HG02840 (cell line): ENCODE measurements at regions not wholly inside any gene's neighbourhood (a gene's known extent, or its start where the extent isn't known, plus 50 kb on each side); places are given as distances from the start of the nearest gene placed in this dataset.

ENCODE experiments used
- ATAC-seq: cut with Tn5 transposase; IDR thresholded peaks from one replicate; pipeline ENCODE4 v1.9.1; 2021; ENCODE audit warnings: mild to moderate bottlenecking, moderate library complexity, moderate number of reproducible peaks; ENCODE audit not compliant: unreplicated experiment, low FRiP score

DNA sequence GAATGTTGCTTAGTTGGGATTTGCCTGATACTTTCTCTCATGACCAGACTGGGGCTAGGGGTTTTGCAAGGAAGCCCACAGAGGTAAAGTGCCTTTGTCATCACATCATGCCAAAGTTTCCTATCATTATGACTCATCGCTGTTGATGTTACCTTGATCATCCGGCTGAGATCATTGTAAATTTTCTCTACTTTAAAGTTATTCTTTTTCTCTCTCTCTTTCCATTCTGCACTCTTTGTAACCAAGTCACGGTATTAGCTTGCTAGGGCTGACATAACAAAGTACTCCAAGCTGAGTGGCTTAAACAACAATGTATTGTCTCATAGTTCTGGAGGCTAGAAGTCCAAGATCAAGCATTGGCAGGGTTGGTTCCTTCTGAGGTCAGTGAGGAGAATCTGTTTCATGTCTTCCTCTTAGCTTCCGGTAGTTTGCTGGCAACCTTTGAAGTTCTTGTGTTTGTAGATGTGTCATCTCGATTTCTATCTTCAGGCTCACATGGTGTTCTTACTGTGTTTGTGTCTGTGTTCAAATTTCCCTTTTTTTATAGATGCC, 113.0 kb downstream of the DTHD1 start:
- ATAC-seq = no peak

DNA sequence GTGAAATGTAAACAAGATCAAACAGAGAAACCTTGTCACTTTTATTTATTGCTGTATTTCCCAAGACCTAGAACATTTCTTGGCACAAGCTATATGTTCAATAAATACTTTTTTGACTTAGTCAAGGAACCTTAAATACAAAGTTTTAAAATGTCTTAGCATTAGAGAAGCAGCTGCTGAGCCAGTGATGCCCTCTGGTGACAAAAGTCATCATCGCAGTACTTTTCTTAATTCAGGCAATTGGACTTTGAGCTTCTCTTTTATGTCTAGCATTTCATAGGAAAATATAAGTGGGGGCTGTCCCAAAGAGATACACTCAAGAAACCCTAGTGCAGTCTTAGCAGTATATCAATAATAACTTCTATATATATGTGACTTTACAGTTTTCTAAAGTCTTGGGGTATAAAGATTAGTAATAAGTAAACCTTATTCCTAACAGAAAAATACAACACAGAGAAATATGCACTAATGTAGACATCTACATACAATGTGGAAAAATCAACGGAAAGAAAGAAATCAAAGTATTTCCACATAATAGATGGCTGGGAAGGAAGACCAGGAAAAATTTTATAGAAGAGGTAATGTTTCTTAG, 118.4 kb downstream of the DTHD1 start:
- peak; percentile 61 for ATAC-seq

DNA sequence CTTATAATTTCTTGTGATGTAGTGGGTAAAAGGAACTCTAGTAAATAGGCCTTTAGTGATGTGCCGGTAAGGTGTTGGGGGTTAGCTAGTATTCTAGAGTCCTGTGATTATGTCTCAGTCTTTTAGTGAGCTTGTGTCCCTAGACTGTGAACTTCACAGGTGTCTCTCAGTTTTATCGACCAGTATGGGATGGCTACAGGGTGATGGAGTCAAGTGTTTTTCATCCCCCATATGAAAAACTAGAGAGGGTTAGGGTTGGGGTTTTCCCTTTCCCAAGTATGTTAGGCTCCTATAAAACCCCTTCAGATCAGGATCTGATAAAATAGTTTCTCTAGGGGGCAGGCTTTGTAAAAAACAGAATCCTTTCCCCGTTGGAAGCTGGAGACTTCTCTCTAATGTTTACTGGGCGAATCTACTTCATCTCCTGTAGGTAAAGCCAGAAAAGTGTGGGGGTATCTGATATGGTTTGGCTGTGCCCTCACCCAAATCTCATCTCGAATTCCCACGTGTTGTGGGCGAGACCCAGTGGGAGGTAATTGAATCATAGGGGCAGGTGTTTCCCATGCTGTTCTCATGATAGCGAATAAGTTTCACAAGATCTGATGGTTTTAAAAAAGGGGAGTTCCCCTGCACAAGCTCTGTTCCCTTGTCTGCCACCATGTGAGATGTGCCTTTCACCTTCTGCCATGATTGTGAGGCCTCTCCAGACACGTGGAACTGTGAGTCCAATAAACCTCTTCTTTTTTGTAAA, 120.8 kb downstream of the DTHD1 start:
- ATAC-seq = no peak

DNA sequence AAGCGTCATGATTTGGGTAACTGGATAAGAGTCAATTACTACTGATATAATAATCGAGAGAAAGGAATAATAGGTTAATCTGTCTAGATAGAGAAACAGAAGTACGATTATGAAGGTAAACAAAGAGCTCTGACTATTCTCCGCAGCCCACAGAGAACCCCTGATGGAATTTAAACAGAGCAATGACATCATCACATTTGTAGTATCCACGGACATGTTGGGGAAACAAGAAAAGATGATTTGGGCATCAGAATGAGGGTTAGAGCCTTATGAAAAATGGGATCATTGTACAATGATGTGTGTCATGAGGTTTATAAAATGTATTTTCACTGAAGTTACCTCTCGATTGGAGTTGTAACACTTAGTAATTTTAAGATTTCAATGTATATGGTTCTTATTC, 129.9 kb downstream of the DTHD1 start:
- no peak for ATAC-seq

DNA sequence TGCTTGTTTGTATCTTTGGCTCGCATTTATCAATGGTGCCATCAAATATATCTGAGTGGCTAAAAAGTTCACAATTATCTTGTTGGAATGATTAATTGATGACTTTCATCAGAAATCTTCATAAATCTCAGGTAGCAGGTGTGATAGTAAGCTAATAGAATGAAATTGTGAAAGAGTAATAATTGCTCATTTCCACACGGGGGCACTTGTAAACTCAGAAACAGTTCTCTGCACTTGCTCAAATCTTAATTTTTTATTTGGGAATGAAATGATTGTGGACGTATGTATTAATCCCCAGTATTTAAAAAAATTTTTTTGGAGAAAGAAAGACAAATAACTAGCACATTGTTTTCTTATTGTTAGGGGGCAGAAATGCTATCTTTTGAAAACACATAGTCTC, 132.8 kb downstream of the DTHD1 start:
- ATAC-seq = no peak

DNA sequence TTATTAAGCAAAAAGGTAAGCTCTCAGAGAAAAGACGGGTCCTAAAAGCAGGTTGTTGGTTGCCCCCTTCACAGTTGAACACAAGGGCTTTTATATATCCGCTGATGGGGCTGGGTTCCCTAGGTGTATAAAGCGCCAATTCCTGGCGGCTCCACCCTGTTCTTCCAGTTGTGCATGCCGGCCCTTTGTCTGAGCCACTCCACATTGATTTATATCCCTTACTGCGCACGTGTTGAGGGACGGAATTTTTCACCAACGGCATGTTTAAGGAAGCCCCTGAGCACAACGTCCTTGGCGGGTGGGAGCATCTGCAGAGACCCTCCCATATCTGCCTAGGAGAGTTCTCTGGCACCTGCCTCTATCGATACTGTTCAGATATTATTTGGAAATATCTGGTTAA, 135.7 kb downstream of the DTHD1 start:
- ATAC-seq = no peak

DNA sequence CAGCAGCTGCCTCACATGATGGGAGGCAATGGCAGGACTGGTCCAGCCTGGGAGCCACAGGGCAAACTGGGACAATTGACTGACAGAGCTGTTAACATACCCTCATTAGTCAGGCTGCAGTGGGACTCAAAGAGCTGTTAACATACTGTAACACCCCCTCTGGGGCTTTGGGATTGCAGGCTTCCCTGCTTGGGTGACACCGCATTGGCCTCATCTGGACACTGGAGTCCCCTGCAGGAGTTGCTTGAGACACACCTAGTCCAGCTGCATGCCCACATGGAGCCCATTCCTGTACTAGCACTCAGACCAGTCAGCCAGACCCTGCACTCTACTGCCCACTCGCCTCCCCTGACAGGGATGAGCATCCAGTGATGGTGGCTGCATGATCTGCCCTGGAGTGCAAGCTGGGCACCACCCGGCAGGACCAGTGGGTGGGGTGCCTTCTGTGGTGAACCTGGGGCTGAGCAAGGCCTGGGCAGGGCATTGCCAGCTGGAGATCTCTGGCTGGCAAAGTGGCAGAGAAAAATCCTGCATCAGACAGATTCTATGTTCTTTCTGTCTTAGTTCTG, 138.8 kb downstream of the DTHD1 start:
- no peak for ATAC-seq

DNA sequence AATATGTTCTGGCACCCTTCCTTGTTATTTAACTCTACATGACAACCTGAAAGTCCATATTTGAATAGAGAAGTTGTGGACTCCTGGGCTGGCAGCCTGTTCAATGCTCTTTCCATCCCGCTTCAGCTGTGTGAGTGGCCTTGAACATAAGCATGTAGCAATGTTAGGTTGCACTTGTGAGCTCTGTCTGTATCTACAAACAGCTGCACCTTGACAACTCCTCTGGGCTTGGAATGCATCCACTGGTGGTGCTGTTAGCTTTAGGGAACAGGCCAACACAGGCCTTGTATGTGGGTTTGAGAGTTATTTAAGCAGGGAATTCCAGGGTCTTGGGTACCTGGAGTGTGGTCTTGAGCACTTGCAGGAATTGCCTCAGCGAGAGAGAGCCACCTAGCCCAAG, 141.2 kb downstream of the DTHD1 start:
- ATAC-seq = no peak

DNA sequence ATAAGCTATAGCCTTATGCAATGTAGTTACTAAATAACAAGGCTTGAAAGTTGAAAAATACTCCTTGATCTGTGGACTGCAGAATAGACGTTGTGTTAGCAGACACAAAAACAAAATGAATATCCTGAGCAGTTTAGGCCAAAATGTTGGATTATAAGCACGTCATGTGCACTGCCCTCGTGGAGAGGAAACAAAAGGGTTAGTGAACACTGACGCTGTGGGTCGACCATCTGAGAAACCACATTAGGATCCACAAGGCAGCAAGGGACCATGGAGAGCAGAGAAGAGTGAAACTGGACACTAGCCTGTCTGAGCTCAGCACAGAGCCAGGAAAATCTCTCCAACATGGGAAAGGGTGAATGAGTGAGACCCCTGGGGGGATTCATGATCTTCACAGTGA, 145.3 kb downstream of the DTHD1 start:
- no peak for ATAC-seq

DNA sequence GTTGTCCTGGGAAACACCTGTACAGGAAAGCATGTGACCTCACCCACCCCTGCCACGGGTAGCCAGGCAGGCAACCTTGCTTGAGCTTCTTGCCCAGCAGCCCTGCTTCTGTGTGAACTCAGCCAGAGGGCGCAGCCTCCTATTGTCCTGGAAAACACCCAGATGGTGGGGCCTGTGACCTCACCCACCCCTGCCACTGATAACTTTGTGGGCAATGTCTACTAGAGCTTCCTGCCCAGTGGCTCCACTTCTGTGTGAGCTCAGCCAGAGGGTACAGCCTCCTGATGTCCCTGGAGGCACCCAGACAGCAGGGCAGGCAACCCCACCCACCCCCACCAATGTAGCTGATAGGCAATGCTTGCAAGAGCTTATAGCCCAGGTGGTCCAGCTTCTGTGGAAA, 146.3 kb downstream of the DTHD1 start:
- no peak for ATAC-seq

DNA sequence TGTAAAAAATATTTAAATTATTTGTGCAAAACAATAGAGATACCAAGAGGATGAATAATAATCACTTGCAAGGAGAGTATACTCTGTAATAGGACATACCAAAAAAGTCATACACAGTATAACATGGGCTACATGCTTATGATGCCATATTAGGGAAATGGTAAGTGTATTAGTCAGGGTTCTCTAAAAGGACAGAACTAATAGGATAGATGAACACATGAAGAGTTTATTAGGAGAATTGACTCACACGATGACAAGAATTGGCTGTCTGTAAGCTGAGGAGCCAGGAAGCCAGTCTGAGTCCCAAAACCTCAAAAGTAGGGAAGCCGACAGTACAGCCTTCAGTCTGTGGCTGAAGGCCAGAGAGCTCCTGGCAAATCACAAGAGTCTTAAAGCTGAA, 151.2 kb downstream of the DTHD1 start:
- ATAC-seq = no peak

DNA sequence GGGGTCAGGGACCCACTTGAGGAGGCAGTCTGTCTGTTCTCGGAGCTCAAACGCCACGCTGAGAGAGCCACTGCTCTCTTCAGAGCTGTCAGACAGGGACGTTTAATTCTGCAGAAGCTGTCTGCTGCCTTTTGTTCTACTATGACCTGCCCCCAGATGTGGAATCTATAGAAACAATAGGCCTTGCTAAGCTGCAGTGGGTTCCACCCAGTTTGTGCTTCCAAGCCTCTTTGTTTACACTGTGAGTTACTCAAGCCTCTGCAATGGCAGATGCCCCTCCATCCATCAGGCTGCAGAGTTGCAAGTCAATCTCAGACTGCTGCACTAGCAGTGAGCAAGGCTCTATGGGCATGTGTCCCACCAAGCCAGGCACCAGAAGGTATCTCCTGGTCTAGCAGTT, 158.1 kb downstream of the DTHD1 start:
- ATAC-seq = no peak

DNA sequence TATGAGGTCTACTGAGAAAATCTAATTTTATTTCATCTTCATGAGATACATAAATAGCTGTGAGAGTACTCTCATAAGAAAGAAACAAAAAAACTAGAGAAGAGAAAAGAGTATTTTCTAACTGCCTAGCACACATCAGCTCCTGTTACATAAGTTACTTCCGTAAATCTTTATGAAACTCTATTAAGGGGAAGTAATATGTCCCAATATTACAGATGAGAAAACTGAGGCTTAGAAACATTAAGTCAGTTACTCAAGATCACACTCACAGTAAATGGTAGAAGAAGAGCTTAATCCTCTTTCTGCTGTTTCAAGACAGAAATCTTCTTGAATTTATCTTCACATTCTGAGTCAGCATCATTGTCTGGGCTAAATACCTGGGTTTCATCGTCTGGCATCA, 164.1 kb downstream of the DTHD1 start:
- no peak for ATAC-seq

DNA sequence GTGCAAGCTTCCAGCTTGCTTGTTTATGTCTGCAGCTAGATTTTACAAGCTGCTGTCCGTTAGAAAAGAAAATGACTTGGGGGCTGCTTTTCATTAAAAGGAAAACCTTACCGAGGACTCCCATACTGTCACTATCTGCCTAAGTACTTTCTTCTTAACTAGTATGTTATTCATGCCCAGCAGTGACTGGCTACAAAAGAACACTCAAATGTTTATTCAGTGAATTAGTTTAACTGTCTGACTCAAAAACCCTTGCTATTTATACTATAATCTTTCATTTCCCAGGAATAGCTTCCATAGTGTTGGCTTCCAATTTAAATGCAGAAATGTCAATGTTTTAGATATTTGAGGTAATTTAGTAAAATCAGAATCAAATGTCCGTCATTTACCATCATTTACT, 164.9 kb downstream of the DTHD1 start:
- no peak for ATAC-seq

DNA sequence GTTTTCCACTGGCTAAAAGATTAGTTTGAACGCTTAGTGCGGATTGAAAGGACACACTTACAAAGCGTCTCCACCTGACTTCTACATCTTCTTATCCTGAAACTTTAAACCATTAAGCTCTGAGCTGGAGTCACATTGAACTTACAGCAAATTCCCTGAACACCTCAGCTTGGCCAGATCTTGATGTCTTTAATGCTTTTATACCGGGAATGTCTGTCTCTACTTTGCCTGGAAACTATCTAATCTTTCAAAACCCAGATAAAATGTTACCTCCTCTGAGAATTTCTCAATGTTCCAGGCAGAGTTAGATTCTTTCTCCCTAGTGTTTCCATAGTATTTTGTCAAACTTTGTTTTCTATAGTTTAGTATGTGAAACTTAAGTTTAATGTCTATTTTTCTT, 179.9 kb downstream of the DTHD1 start:
- no peak for ATAC-seq

DNA sequence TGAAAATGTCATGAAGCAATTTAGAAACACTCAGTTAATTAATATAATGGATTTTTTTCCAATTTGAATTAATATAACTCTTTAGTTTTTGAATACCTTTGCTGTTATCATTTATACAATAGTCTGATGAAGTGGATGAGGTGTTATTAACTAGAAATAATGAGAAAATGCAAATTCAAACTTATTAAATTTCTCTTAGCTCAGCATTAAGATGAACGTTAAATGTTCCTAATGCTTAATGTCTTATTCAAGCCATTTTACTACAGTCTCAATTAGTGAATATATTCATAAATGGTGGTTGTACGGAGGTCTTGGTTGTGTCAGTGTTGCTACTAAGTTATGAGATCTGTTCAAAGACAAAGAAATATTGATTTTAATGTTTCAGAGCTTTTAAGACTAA, 186.3 kb downstream of the DTHD1 start:
- no peak for ATAC-seq

DNA sequence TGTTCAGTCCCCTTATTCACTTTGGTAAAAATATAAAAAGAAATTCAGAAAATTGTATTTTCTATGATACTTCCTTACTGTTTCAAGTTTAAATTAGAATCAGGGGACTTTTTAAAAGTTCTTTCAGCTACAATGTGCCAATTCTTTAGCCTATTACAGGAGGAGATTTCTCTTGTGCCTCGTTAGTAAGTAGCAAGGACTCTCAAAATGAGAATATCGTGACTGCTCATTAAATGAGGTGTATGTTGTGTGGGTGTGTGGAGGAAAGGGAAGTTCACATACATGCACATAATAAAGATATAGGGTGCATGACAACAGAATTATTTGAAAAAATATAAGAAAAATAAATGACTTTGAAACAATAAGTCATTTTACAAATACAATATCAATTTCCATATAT, 190.5 kb downstream of the DTHD1 start:
- no peak for ATAC-seq

DNA sequence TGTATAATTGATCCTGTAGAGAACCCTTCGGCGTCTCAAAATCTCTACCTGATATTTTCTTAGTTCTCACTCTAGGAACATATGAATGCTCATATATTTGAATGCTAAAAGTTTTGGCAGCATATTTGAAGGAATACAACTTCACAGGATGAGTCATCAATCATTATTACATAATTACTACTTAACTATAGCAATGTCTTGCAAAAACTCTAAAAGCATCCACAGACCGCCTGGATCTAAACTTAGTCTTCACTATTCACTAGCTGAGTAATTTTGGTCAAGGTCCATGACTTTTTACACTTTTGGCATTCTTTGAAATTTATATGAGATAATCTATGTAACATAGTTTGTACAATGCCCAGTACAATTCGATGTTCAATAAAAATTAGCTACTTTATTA, 194.7 kb downstream of the DTHD1 start:
- no peak for ATAC-seq

DNA sequence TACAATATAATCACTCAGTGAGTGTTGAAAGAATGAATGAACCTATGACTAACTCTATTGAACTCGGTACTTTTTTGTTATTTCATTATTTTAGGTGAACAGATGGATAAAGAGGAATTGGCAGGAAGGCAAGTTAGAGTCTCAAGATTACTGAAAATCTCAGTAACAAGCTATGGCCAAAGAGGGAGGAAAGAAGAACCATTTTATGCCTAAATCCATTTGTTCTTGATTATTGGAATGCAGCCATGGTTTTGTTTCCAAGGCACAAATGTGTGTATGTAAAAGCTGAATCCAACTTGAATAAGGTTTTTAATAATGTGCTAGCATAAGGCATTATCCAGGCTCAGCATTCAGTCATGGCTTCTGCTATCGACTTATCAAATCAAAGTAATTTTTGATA, 196.4 kb downstream of the DTHD1 start:
- no peak for ATAC-seq

DNA sequence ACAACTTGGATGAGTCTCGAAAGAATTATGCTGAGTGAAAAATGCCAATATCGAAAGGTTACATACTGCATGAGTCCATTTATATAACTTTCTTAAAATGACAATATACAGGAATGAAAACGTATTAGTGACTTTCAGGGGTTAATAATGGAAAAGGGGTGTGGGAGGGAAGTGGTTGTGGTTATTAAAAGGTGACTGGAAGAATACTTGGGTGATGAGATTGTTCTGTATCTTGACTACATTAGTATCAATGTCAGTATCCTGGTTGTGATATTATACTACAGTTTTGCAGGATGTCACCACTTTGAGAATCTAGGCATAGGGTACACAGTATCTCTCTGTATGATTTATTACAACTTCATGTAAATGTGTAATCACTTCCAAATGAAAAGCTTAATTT, 204.5 kb downstream of the DTHD1 start:
- ATAC-seq = no peak

DNA sequence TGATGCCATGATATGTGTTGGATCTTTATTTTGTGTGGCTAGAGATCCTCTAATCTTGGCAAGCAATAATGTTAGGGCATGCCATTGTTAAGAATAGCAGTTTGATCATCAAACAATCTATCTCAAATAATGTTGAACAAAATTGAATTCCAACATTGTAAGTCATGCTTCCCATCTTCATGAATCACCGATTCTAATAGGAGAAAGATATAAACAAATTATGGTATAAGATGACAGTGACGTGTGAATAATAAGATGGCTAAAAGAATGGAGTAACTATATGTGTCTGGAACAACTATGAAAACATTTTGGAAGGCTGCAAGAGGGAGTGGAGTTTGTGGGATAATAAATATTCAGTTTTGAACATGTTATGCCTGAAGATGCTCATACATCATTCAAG, 208.4 kb downstream of the DTHD1 start:
- no peak for ATAC-seq

DNA sequence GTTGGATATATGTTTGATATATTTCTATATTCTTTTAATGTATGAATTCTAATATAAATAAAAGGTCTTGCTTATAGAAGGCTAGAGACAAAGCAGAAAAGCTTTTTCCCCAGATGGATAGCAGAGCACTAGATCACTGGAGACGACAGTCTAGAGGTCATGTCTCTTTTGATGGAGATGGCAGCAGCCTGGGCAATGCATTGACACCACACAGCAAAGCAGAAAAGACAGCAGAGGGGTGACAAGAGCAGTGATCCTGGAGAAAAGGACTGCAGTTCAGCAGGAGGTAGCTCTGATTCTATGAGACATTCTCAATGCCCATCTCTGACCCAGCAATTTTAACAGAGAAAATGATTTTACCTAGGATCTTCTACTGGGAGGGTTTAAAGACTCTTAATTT, 210.6 kb downstream of the DTHD1 start:
- ATAC-seq = no peak
